ENCODE measurements at regions not wholly inside any gene's neighbourhood (a gene's known extent, or its start where the extent isn't known, plus 50 kb on each side); places are given as distances from the start of the nearest gene placed in this dataset.

DNA sequence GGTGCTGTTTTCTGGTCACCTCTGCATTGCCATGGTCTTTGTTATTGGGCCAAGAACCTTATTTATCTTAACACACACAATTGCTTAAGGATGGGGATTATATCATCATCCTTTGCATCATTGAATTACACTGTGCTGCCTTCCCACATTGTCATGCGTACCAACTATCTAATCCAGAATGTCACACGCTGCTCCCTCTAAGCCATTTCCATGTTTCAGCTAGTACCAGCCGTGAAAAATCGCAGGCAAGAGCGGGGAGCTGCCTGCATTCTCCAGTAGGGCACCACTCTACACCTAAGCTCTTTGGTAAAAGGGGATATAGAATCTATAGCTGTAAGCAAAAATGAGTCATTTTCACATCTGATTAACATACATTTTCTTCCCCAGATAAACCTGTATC, 277.0 kb downstream of the PRL start:
- no peak for TF ChIP-seq POLR2A (IDR thresholded peaks at IDR 0.05)
- TF ChIP-seq CTCF (IDR thresholded peaks at IDR 0.05): no peak

All from adrenal gland (tissue), 5 donors.